Peyer's patch (tissue), 4 donors: ENCODE measurements at regions not wholly inside any gene's neighbourhood (a gene's known extent, or its start where the extent isn't known, plus 50 kb on each side); places are given as distances from the start of the nearest gene placed in this dataset.

Experiments
- POLR2A ChIP-seq, 2 donors: fragments of 450-650 bp; IDR thresholded peaks; one replicate each; pipeline ENCODE4 v1.5.1; 2017; ENCODE audit warnings: antibody characterized with exemption in 2 of 2, mild to moderate bottlenecking in 2 of 2, moderate library complexity in 2 of 2
- TF ChIP-seq, protein P1 (sequence below), 6 experiments: fragments of 450-650 bp in 4 of 6; fragments of 200-600 bp in 2 of 6; sonication (generic) in 1 of 6; IDR thresholded peaks; one replicate each; pipeline ENCODE4 v1.5.1; 2017 to 2019; ENCODE audit warnings: antibody characterized with exemption in 6 of 6, mild to moderate bottlenecking in 3 of 6, moderate library complexity in 1 of 6

DNA sequence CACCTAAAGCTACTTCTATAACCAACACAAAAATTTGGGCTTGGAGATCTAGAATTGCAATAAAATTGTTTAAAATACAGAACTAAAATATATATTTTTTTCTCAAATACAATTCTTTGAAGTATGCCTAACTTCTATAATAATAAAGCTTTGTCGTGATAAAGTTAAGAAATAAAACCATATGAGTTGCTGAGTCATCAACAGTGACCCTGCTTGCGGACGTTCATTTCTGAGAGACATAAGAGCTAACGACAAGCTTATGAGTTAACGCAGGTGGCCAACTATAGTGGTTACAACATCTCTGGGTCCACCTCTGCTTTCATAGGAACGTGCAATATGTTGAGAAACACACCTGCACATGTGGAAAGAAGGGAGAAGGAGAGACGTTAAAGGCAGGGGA lies 407.1 kb upstream of the SLC14A2 start:
- TF ChIP-seq, protein P1, sequence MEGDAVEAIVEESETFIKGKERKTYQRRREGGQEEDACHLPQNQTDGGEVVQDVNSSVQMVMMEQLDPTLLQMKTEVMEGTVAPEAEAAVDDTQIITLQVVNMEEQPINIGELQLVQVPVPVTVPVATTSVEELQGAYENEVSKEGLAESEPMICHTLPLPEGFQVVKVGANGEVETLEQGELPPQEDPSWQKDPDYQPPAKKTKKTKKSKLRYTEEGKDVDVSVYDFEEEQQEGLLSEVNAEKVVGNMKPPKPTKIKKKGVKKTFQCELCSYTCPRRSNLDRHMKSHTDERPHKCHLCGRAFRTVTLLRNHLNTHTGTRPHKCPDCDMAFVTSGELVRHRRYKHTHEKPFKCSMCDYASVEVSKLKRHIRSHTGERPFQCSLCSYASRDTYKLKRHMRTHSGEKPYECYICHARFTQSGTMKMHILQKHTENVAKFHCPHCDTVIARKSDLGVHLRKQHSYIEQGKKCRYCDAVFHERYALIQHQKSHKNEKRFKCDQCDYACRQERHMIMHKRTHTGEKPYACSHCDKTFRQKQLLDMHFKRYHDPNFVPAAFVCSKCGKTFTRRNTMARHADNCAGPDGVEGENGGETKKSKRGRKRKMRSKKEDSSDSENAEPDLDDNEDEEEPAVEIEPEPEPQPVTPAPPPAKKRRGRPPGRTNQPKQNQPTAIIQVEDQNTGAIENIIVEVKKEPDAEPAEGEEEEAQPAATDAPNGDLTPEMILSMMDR (IDR thresholded peaks at IDR 0.05): no peak
- no peak for TF ChIP-seq POLR2A (IDR thresholded peaks at IDR 0.05)
